ENCODE measurements at regions not wholly inside any gene's neighbourhood (a gene's known extent, or its start where the extent isn't known, plus 50 kb on each side); places are given as distances from the start of the nearest gene placed in this dataset.

- no TSS peak for BruUV-seq (replicated peaks)
- POLR2A ChIA-PET (ENCODE audit: unreplicated experiment), result no interaction called here
- no peak for DNase-seq
- no peaks in the 10 kb centered on the region for H3K9me2 ChIP-seq (ENCODE audit: insufficient read depth)
- H3F3A ChIP-seq (ENCODE audit: insufficient read depth, low read depth), result no peaks in the 10 kb centered on the region
- H3K9me3 ChIP-seq (ENCODE audit: insufficient read depth, low read depth), result no peaks in the 10 kb centered on the region
- H4K20me1 ChIP-seq (ENCODE audit: insufficient read depth), result no peaks in the 10 kb centered on the region
- no peak overlapping the region for H2AFZ ChIP-seq
- H3K4me1 ChIP-seq (replicated peaks; ENCODE audit: insufficient read depth), result no peaks in the 10 kb centered on the region
- H3K79me2 ChIP-seq (ENCODE audit: low read depth), result no peaks in the 10 kb centered on the region
- CTCF ChIA-PET, result no interaction called here
- intact Hi-C loops (cut with micrococcal nuclease; ENCODE audit: unreplicated experiment), result no loop called here
- H3K27ac ChIP-seq, result no peak overlapping the region
- no peak overlapping the region for H3K4me3 ChIP-seq
- no peak for TF ChIP-seq EZH2 (IDR thresholded peaks at IDR 0.05; ENCODE audit: low read depth)
- TF ChIP-seq CTCF (conservative IDR thresholded peaks at IDR 0.05), result no peak
- peaks cover 29% of the 10 kb centered on the region for H3K27me3 ChIP-seq (ENCODE audit: insufficient read depth, low read depth)
- no peaks in the 10 kb centered on the region for H3K36me3 ChIP-seq (ENCODE audit: low read depth)
- H3K4me2 ChIP-seq, result no peak overlapping the region
Measured at GRCh38 chr10:69750725-69751124, 51.0 kb upstream of the COL13A1 start.

- intact Hi-C loops (cut with micrococcal nuclease; ENCODE audit: unreplicated experiment), result no loop called here
- CTCF ChIA-PET, result no interaction called here
- H3K27me3 ChIP-seq (ENCODE audit: insufficient read depth, low read depth), result peaks cover 26% of the 10 kb centered on the region
- no peak overlapping the region for H3K4me2 ChIP-seq
- no peaks in the 10 kb centered on the region for H3K9me2 ChIP-seq (ENCODE audit: insufficient read depth)
- H3K79me2 ChIP-seq (ENCODE audit: low read depth), result no peaks in the 10 kb centered on the region
- TF ChIP-seq CTCF (conservative IDR thresholded peaks at IDR 0.05) (no peak), EZH2 (IDR thresholded peaks at IDR 0.05; ENCODE audit: low read depth) (no peak)
- no peak overlapping the region for H2AFZ ChIP-seq
- no peaks in the 10 kb centered on the region for H3K36me3 ChIP-seq (ENCODE audit: low read depth)
- H4K20me1 ChIP-seq (ENCODE audit: insufficient read depth), result no peaks in the 10 kb centered on the region
- no peaks in the 10 kb centered on the region for H3K9me3 ChIP-seq (ENCODE audit: insufficient read depth, low read depth)
- DNase-seq, result no peak
- H3K4me3 ChIP-seq, result no peak overlapping the region
- H3K4me1 ChIP-seq (replicated peaks; ENCODE audit: insufficient read depth), result no peaks in the 10 kb centered on the region
- POLR2A ChIA-PET (ENCODE audit: unreplicated experiment), result no interaction called here
- H3K27ac ChIP-seq, result no peak overlapping the region
- no TSS peak for BruUV-seq (replicated peaks)
- no peaks in the 10 kb centered on the region for H3F3A ChIP-seq (ENCODE audit: insufficient read depth, low read depth)
Measured at GRCh38 chr10:69751214-69751613, 50.5 kb upstream of the COL13A1 start.

Measured in PC-9 (cell line).